ENCODE measurements at regions not wholly inside any gene's neighbourhood (a gene's known extent, or its start where the extent isn't known, plus 50 kb on each side); places are given as distances from the start of the nearest gene placed in this dataset.
"Not testable (repeated sequence)": the region's sequence is repeated elsewhere in the genome, so short reads cannot be mapped to it uniquely, and the experiment has no call there.

GRCh38 chr3:75312469-75312868, 351.7 kb upstream of the FRG2C start:
- TF ChIP-seq CTCF (optimal IDR thresholded peaks at IDR 0.05 in 1 of 3, IDR thresholded peaks at IDR 0.05 in 1 of 3, conservative IDR thresholded peaks at IDR 0.05 in 1 of 3; ENCODE audit: extremely low read depth in 1 of 3, insufficient read depth in 2 of 3, low read length in 3 of 3); EZH2 (IDR thresholded peaks at IDR 0.05; ENCODE audit: low read length): not testable (repeated sequence)

All from keratinocyte (primary cell).